MM.1S (cell line): ENCODE measurements at regions not wholly inside any gene's neighbourhood (a gene's known extent, or its start where the extent isn't known, plus 50 kb on each side); places are given as distances from the start of the nearest gene placed in this dataset.

Experiments
- DNase-seq: peaks from one replicate; pipeline ENCODE4 v3.0.0-alpha.2; 2015
- H2AFZ ChIP-seq: fragments of 300-600 bp; sonication (generic); 2 replicates; pipeline ENCODE4 v1.6.0; 2016; ENCODE audit warnings: antibody characterized with exemption, low read length
- H3F3A ChIP-seq: fragments of 300-600 bp; sonication (generic); 2 replicates; pipeline ENCODE4 v1.6.1; 2016; ENCODE audit warnings: mild to moderate bottlenecking, antibody characterized with exemption, low read length, moderate library complexity, mixed read lengths; ENCODE audit not compliant: insufficient read depth
- H3K27ac ChIP-seq: fragments of 300-600 bp; sonication (generic); 2 replicates; pipeline ENCODE4 v1.5.1; 2016; ENCODE audit warnings: mild to moderate bottlenecking, low read length
- H3K27me3 ChIP-seq: fragments of 300-600 bp; sonication (generic); replicated peaks from 2 replicates; pipeline ENCODE4 v1.6.0; 2016; ENCODE audit warnings: low read length; ENCODE audit not compliant: insufficient read depth
- H3K36me3 ChIP-seq: fragments of 300-600 bp; sonication (generic); replicated peaks from 2 replicates; pipeline ENCODE4 v1.6.1; 2016; ENCODE audit warnings: mild to moderate bottlenecking, low read length, mixed read lengths; ENCODE audit not compliant: insufficient read depth
- H3K4me1 ChIP-seq: fragments of 300-600 bp; sonication (generic); 2 replicates; pipeline ENCODE4 v1.6.1; 2016; ENCODE audit warnings: low read length, mixed read lengths
- H3K4me2 ChIP-seq: fragments of 300-600 bp; sonication (generic); 2 replicates; pipeline ENCODE4 v1.6.0; 2016; ENCODE audit warnings: low read depth, low read length
- H3K4me3 ChIP-seq: fragments of 300-600 bp; sonication (generic); 2 replicates; pipeline ENCODE4 v1.5.1; 2016; ENCODE audit warnings: low read length, mixed read lengths
- H3K79me2 ChIP-seq: fragments of 300-600 bp; sonication (generic); 2 replicates; pipeline ENCODE4 v1.6.1; 2016; ENCODE audit warnings: mixed run types, low read length, mixed read lengths
- H3K9ac ChIP-seq: fragments of 300-600 bp; sonication (generic); 2 replicates; pipeline ENCODE4 v1.6.1; 2016; ENCODE audit warnings: low read length, mixed read lengths
- H3K9me2 ChIP-seq: fragments of 300-600 bp; sonication (generic); replicated peaks from 2 replicates; pipeline ENCODE4 v1.6.1; 2016; ENCODE audit warnings: mild to moderate bottlenecking, low read length, mixed read lengths; ENCODE audit not compliant: insufficient read depth
- H3K9me3 ChIP-seq: fragments of 300-600 bp; sonication (generic); replicated peaks from 2 replicates; pipeline ENCODE4 v1.6.1; 2016; ENCODE audit warnings: mild to moderate bottlenecking, low read length, mixed read lengths; ENCODE audit not compliant: insufficient read depth
- H4K20me1 ChIP-seq: fragments of 300-600 bp; sonication (generic); 2 replicates; pipeline ENCODE4 v1.6.1; 2016; ENCODE audit warnings: mild to moderate bottlenecking, low read length, moderate library complexity, mixed read lengths; ENCODE audit not compliant: insufficient read depth
- CTCF ChIP-seq: fragments of 300-600 bp; sonication (generic); IDR thresholded peaks from 2 replicates; pipeline ENCODE4 v1.5.1; 2016; ENCODE audit warnings: antibody characterized with exemption, low read length, mixed read lengths
- EZH2 ChIP-seq: fragments of 300-600 bp; sonication (generic); optimal IDR thresholded peaks from 2 replicates; pipeline ENCODE3; 2017; ENCODE audit warnings: low read depth, mild to moderate bottlenecking, antibody characterized with exemption, low read length, mixed read lengths
- EZH2phosphoT487 ChIP-seq: fragments of 300-600 bp; sonication (generic); IDR thresholded peaks from 2 replicates; pipeline ENCODE4 v1.6.1; 2018; ENCODE audit warnings: antibody characterized with exemption, low read length

GRCh38 chr5:110104060-110104725 is 414.5 kb downstream of the MAN2A1 start:
- Histone ChIP-seq H3K4me2 (no peak overlapping the region), H3K36me3 (no peaks in the 10 kb centered on the region), H3F3A (no peaks in the 10 kb centered on the region), H3K27ac (no peak overlapping the region), H3K27me3 (no peaks in the 10 kb centered on the region), H3K4me3 (no peak overlapping the region), H3K9ac (no peak overlapping the region), H3K9me2 (no peaks in the 10 kb centered on the region), H2AFZ (no peak overlapping the region), H3K79me2 (no peaks in the 10 kb centered on the region), H3K9me3 (no peaks in the 10 kb centered on the region), H4K20me1 (no peaks in the 10 kb centered on the region), H3K4me1 (no peaks in the 10 kb centered on the region)
- no peak for DNase-seq
- TF ChIP-seq EZH2 (no peak), CTCF (no peak), EZH2phosphoT487 (no peak)

DNA sequence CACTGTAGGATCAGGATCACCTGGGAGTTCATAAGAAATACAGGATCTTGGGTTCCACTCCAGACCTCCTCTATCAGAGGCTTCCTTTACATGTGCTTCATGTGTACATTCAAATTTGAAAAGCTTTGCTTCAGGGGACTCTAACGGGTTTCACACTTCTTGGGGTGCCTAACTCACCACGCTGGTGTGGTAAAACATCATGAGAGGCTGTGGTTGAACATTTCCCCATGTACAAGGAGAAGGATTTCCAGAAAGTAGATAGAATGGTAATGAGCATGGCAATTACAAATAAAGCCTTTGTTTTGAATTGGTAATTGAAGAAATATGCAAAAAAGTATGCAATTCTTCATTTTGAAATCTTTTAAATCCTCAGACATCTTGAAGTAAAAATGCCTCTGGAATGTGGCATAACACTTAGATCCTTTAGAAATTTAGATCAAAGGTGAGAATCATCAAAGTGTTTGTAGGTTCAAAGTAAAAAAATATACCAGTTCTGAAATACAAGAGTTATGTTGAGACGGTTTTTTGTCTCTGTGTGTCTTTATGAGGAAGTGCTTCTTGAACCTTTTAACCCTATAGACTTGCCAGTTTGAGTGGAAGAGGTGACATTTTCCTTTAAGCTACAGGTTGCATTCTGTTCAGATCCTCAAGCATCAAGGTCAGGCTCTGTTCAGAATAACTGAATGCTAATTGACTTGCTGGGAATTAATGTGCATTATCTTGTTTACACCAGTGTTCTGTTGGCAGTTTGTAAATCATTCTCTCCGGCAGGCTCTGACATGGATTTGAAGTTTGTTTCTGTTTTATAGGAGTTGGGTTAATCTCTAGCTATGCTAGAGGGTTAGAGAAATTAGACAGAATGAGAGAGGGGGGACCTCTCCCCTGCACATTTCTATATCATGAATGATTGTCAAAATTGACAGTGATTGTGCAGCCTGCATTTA is 415.3 kb downstream of the MAN2A1 start:
- Histone ChIP-seq H3K4me1 (no peaks in the 10 kb centered on the region), H3K79me2 (no peaks in the 10 kb centered on the region), H3K36me3 (no peaks in the 10 kb centered on the region), H3K27me3 (no peaks in the 10 kb centered on the region), H2AFZ (no peak overlapping the region), H3K9me3 (no peaks in the 10 kb centered on the region), H3K4me3 (no peak overlapping the region), H4K20me1 (no peaks in the 10 kb centered on the region), H3F3A (no peaks in the 10 kb centered on the region), H3K9me2 (no peaks in the 10 kb centered on the region), H3K4me2 (no peak overlapping the region), H3K9ac (no peak overlapping the region), H3K27ac (no peak overlapping the region)
- no peak for TF ChIP-seq EZH2
- no peak for DNase-seq

DNA sequence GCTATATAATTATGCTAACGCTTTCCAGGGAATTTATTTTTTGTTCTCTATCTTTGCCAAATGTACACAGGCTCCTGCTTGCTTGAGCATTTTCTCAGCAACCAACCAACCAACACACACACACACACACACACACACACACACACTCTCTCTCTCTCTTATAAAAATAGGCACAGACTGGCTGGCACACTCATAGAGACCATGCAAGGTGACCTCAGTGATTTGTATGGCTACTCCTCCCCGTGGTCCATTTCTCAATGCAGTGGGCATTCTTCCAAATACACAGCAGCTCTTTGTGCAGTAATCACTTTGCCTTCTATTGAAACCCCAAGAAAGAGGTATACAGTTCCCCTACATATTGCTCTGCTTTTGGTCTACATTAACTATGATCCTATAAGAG is 416.0 kb downstream of the MAN2A1 start:
- no peaks in the 10 kb centered on the region for H3K36me3 ChIP-seq
- H3F3A ChIP-seq: no peaks in the 10 kb centered on the region
- H3K9ac ChIP-seq: no peak overlapping the region
- no peaks in the 10 kb centered on the region for H4K20me1 ChIP-seq
- no peak overlapping the region for H3K27ac ChIP-seq
- H3K9me3 ChIP-seq: no peaks in the 10 kb centered on the region
- H3K4me2 ChIP-seq: no peak overlapping the region
- no peak for TF ChIP-seq EZH2
- TF ChIP-seq EZH2phosphoT487: no peak
- no peaks in the 10 kb centered on the region for H3K79me2 ChIP-seq
- no peaks in the 10 kb centered on the region for H3K27me3 ChIP-seq
- no peak overlapping the region for H2AFZ ChIP-seq
- no peaks in the 10 kb centered on the region for H3K9me2 ChIP-seq
- no peak for DNase-seq
- H3K4me3 ChIP-seq: no peak overlapping the region
- no peaks in the 10 kb centered on the region for H3K4me1 ChIP-seq

DNA sequence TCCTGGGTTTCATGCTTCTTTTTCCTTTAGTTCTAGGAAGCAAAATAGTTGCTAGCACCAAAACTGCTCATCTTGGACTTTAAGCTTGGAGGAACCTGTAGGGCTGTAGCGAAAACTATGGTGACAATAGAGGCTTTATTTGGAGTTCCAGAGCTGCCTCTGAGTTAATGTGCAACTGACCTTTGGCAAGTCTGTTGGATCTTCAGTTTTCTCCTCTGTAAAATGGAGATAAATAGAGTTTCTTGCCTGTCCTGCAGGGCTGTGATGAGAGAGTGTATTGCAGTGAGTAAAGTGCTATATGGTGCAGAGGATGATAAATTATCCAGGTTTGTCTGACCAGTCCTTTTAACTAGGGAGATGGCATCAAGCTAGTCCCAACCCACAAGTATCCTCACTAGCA is 417.0 kb downstream of the MAN2A1 start:
- Histone ChIP-seq H3K9me2 (no peaks in the 10 kb centered on the region), H3K27me3 (no peaks in the 10 kb centered on the region), H3K9ac (no peak overlapping the region), H3K9me3 (no peaks in the 10 kb centered on the region), H3K27ac (no peak overlapping the region), H3K4me3 (no peak overlapping the region), H4K20me1 (no peaks in the 10 kb centered on the region), H3K79me2 (no peaks in the 10 kb centered on the region), H3K4me1 (no peaks in the 10 kb centered on the region), H3K36me3 (no peaks in the 10 kb centered on the region), H2AFZ (no peak overlapping the region), H3K4me2 (no peak overlapping the region), H3F3A (no peaks in the 10 kb centered on the region)
- TF ChIP-seq EZH2 (no peak), EZH2phosphoT487 (no peak), CTCF (no peak)
- no peak for DNase-seq
